Mucosa of stomach (tissue), 1 donor: ENCODE measurements at regions not wholly inside any gene's neighbourhood (a gene's known extent, or its start where the extent isn't known, plus 50 kb on each side); places are given as distances from the start of the nearest gene placed in this dataset.

Source experiments
- H3K27me3 ChIP-seq: one replicate; pipeline ENCODE4 v1.7.0; 2013; ENCODE audit warnings: mild to moderate bottlenecking, low read length; ENCODE audit not compliant: control insufficient read depth, insufficient read depth
- H3K36me3 ChIP-seq: one replicate; pipeline ENCODE4 v1.7.0; 2013; ENCODE audit warnings: low read length; ENCODE audit not compliant: control insufficient read depth, insufficient read depth
- H3K4me1 ChIP-seq: one replicate; pipeline ENCODE4 v1.7.0; 2013; ENCODE audit warnings: mild to moderate bottlenecking, low read length; ENCODE audit not compliant: control insufficient read depth, insufficient read depth
- H3K4me3 ChIP-seq: one replicate; pipeline ENCODE4 v1.7.0; 2013; ENCODE audit warnings: low read length
- H3K9ac ChIP-seq: one replicate; pipeline ENCODE4 v1.7.0; 2013; ENCODE audit warnings: mild to moderate bottlenecking, low read length, moderate library complexity
- H3K9me3 ChIP-seq: one replicate; pipeline ENCODE4 v1.7.0; 2013; ENCODE audit warnings: mild to moderate bottlenecking, low read length, moderate library complexity; ENCODE audit not compliant: control insufficient read depth
- donor health status: Pancreatic carcinoma.

GRCh38 chr2:212713681-212714080, 175.1 kb upstream of the ERBB4 start:
- Histone ChIP-seq H3K9ac (no peak overlapping the region), H3K4me3 (no peak overlapping the region), H3K36me3 (no peaks in the 10 kb centered on the region), H3K9me3 (no peaks in the 10 kb centered on the region), H3K4me1 (no peaks in the 10 kb centered on the region), H3K27me3 (no peaks in the 10 kb centered on the region)

DNA sequence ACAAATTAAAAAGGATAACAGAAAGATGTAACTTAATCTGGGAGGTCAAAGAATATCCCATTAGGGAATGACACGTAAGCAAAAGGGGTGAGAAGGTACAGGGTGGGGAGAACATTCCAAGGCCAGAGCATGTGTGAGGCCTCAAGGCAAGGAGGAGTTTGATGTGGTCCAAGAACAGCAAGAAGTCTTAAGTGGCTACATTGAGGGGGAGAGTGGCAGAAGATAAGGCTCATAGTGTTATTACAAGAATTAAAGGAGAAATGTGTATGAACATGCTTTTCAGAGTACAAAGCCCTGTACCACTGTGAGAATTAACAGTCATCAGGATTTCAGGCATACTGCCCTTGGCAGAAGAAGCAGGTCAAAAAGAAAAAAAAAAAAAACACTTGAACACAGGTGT, 174.4 kb upstream of the ERBB4 start:
- H3K9ac ChIP-seq = no peak overlapping the region
- H3K4me3 ChIP-seq = no peak overlapping the region
- no peaks in the 10 kb centered on the region for H3K4me1 ChIP-seq
- no peaks in the 10 kb centered on the region for H3K36me3 ChIP-seq
- H3K9me3 ChIP-seq = no peaks in the 10 kb centered on the region
- H3K27me3 ChIP-seq = no peaks in the 10 kb centered on the region

GRCh38 chr2:212712466-212712865, 173.9 kb upstream of the ERBB4 start:
- Histone ChIP-seq H3K4me1 (no peaks in the 10 kb centered on the region), H3K9ac (no peak overlapping the region), H3K36me3 (no peaks in the 10 kb centered on the region), H3K9me3 (no peaks in the 10 kb centered on the region), H3K4me3 (no peak overlapping the region), H3K27me3 (no peaks in the 10 kb centered on the region)

GRCh38 chr2:212711856-212712255, 173.3 kb upstream of the ERBB4 start:
- Histone ChIP-seq H3K27me3 (no peaks in the 10 kb centered on the region), H3K4me3 (no peak overlapping the region), H3K9ac (no peak overlapping the region), H3K9me3 (no peaks in the 10 kb centered on the region), H3K36me3 (no peaks in the 10 kb centered on the region), H3K4me1 (no peaks in the 10 kb centered on the region)

DNA sequence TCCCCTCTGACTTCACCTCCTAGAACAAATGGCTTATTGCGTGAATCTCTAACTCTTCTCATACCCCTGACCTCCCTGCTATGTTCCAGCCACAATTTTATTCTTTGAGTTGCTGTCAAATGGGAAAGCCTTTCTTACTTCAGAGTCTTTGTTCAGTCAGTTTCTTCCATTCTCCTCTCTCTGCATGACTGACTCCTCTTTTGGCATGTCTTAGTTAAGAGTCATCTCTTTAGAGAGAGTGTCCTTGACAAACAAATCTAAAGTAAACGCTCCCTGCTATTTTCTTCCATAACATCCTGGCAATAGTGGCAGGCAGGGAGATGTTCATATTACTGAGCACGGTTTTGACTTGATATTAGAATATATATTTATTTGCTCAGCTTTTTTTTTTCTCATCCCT, 170.7 kb upstream of the ERBB4 start:
- no peaks in the 10 kb centered on the region for H3K9me3 ChIP-seq
- H3K4me3 ChIP-seq = no peak overlapping the region
- H3K9ac ChIP-seq = no peak overlapping the region
- no peaks in the 10 kb centered on the region for H3K36me3 ChIP-seq
- no peaks in the 10 kb centered on the region for H3K4me1 ChIP-seq
- H3K27me3 ChIP-seq = no peaks in the 10 kb centered on the region

GRCh38 chr2:212708355-212708754, 169.8 kb upstream of the ERBB4 start:
- Histone ChIP-seq H3K4me1 (no peaks in the 10 kb centered on the region), H3K36me3 (no peaks in the 10 kb centered on the region), H3K9ac (no peak overlapping the region), H3K27me3 (no peaks in the 10 kb centered on the region), H3K4me3 (no peak overlapping the region), H3K9me3 (no peaks in the 10 kb centered on the region)

GRCh38 chr2:212695426-212695825, 156.8 kb upstream of the ERBB4 start:
- H3K36me3 ChIP-seq = no peaks in the 10 kb centered on the region
- no peaks in the 10 kb centered on the region for H3K4me1 ChIP-seq
- no peak overlapping the region for H3K9ac ChIP-seq
- no peaks in the 10 kb centered on the region for H3K9me3 ChIP-seq
- H3K27me3 ChIP-seq = no peaks in the 10 kb centered on the region
- H3K4me3 ChIP-seq = no peak overlapping the region

DNA sequence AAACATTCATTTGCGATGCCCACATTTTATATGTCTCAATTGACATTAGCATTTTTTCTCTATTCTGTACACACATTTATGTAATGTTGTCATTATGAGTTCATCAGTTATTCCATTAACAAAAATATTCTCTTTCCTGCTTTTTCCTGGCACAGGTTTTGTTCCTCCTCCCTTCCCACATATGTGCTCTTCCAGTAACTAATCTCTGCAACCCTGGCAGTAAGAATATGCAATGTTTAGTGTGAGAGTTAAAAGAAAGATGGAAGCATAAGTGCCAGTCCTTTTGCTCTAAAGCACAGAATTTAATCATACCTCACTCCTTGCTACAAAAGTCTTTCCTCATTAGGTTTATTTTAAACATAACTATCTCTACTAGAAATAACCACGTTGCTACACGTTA, 155.8 kb upstream of the ERBB4 start:
- H3K4me3 ChIP-seq = no peak overlapping the region
- no peaks in the 10 kb centered on the region for H3K4me1 ChIP-seq
- no peaks in the 10 kb centered on the region for H3K9me3 ChIP-seq
- no peaks in the 10 kb centered on the region for H3K27me3 ChIP-seq
- no peak overlapping the region for H3K9ac ChIP-seq
- no peaks in the 10 kb centered on the region for H3K36me3 ChIP-seq

DNA sequence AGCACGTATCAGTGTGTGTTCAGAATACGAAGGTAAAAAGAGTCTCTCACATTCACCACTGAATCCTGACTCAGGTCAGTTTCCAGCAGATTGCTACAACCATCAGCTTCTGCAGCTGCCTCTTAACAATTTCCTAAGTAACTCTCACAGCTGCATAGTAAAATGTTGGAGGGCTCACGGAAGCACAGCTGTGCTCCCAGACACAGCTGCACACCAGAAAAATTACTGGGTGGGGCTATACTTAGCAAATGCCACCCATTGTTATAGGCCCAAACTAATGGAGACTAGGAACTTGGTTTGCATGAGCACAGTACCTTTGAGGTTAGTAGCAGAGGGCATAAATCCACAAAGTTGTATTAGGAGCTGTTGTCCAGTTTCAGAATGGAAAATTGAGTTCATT, 153.9 kb upstream of the ERBB4 start:
- Histone ChIP-seq H3K36me3 (no peaks in the 10 kb centered on the region), H3K9me3 (no peaks in the 10 kb centered on the region), H3K4me3 (no peak overlapping the region)

DNA sequence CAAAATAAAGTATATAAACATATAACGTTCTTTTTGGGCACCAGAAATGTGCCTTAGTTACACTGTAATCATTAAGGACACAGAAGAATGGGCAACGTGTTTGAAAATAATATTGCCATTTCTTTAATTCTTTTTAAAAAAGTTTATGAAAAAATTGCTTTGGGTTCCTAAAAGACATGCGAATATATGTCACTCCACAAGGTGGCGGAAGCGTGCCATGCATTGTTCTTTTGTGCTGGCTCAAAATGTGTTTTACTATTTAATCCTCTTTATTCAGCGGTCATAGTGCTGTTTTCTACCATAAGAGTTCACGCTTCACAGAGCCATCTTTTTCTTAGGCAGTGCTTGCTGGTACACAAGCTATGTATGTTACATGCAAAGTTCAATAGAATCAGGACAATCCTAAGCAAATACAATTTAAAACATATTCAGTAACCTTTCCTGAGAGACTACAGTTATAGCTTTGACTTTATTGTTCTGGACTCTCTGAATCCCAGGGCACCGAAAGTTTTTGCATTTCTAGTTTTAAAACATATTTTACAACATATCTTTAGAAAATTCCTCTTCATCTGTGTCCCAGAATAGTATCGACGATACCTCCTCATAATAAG, 147.8 kb upstream of the ERBB4 start:
- Histone ChIP-seq H3K4me1 (no peaks in the 10 kb centered on the region), H3K27me3 (no peaks in the 10 kb centered on the region), H3K9me3 (no peaks in the 10 kb centered on the region), H3K9ac (no peak overlapping the region), H3K36me3 (no peaks in the 10 kb centered on the region), H3K4me3 (no peak overlapping the region)

More for the DNA sequence above, 153.9 kb upstream of the ERBB4 start:
- Histone ChIP-seq H3K9ac (no peak overlapping the region), H3K4me1 (no peaks in the 10 kb centered on the region), H3K27me3 (no peaks in the 10 kb centered on the region)

GRCh38 chr2:212683346-212684097, 144.9 kb upstream of the ERBB4 start:
- Histone ChIP-seq H3K9ac (no peak overlapping the region), H3K36me3 (no peaks in the 10 kb centered on the region), H3K27me3 (no peaks in the 10 kb centered on the region), H3K4me3 (no peak overlapping the region), H3K9me3 (no peaks in the 10 kb centered on the region), H3K4me1 (no peaks in the 10 kb centered on the region)

GRCh38 chr2:212682937-212683336, 144.3 kb upstream of the ERBB4 start:
- Histone ChIP-seq H3K27me3 (no peaks in the 10 kb centered on the region), H3K36me3 (no peaks in the 10 kb centered on the region), H3K4me1 (no peaks in the 10 kb centered on the region), H3K9ac (no peak overlapping the region), H3K9me3 (no peaks in the 10 kb centered on the region), H3K4me3 (no peak overlapping the region)
